ENCODE measurements at regions not wholly inside any gene's neighbourhood (a gene's known extent, or its start where the extent isn't known, plus 50 kb on each side); places are given as distances from the start of the nearest gene placed in this dataset.
A peak's percentile ranks its signal among the peaks of the same experiment; 100 is the strongest.

DNA sequence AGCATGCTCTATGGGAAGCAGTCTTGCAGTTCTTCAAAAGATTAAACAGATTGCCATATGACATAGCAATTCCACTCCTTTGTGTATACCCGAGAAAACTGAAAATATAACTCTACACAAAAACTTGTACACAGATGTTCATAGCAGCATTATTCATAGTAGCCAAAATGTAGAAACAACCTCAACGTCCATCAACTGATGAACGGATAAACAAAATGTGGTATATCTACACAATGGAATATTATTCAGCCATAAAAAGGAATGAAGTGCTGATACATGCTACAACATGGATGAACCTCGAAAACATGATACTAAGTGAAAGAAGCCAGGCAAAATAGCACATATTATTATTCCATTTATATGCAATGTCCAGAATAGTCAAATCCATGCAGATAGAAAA is 221.2 kb upstream of the PSMD7 start:
- DNase-seq (no peak), ATAC-seq (ENCODE audit: insufficient read depth, low FRiP score) (no peak)
- peaks cover 0 to 5% (median 1%) of the 10 kb centered on the region in 4 donors for H3K9me3 ChIP-seq (ENCODE audit: control insufficient read depth in 4 of 4, insufficient read depth in 3 of 4, low read length in 3 of 4)
- WGBS, 2 donors: 87 to 93% methylated on average over 4 of the region's 4 CpGs
- H3K36me3 ChIP-seq (ENCODE audit: control insufficient read depth in 4 of 4, insufficient read depth in 4 of 4, low read length in 4 of 4): no peaks in the 10 kb centered on the region
- H3K4me3 ChIP-seq: no peak overlapping the region
- TF ChIP-seq, protein P1, sequence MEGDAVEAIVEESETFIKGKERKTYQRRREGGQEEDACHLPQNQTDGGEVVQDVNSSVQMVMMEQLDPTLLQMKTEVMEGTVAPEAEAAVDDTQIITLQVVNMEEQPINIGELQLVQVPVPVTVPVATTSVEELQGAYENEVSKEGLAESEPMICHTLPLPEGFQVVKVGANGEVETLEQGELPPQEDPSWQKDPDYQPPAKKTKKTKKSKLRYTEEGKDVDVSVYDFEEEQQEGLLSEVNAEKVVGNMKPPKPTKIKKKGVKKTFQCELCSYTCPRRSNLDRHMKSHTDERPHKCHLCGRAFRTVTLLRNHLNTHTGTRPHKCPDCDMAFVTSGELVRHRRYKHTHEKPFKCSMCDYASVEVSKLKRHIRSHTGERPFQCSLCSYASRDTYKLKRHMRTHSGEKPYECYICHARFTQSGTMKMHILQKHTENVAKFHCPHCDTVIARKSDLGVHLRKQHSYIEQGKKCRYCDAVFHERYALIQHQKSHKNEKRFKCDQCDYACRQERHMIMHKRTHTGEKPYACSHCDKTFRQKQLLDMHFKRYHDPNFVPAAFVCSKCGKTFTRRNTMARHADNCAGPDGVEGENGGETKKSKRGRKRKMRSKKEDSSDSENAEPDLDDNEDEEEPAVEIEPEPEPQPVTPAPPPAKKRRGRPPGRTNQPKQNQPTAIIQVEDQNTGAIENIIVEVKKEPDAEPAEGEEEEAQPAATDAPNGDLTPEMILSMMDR (IDR thresholded peaks at IDR 0.05; ENCODE audit: control extremely low read depth, extremely low read depth): no peak
- H3K9ac ChIP-seq (ENCODE audit: insufficient read depth in 1 of 2, low read length in 2 of 2): no peak overlapping the region
- no peaks in the 10 kb centered on the region for H3K27me3 ChIP-seq (ENCODE audit: control insufficient read depth in 3 of 3, insufficient read depth in 3 of 3, low read length in 2 of 3)
- no peaks in the 10 kb centered on the region for H3K4me1 ChIP-seq (ENCODE audit: control insufficient read depth in 5 of 5, insufficient read depth in 5 of 5, low read length in 5 of 5)
- no peak overlapping the region for H3K27ac ChIP-seq (ENCODE audit: low read depth in 1 of 2, low read length in 1 of 2)

DNA sequence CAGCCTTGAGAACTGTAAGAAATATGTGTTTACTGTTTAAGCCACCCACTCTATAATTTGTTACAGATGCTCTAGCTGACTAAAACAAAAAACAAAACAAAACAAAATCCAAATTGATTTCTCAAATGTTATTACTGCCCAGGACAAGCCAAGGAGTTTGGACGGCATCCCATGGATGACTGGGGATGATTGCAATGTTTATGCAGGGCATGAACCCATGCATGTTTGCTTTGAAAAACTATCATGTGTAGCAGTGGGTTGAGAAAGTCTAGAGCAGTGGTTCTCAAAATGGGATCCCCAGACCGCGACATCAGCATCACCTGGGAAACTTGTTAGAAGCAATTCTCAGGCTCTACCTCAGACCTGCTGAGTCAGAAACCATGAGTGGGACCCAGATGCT is 223.2 kb upstream of the PSMD7 start:
- Histone ChIP-seq H3K4me1 (ENCODE audit: control insufficient read depth in 5 of 5, insufficient read depth in 5 of 5, low read length in 5 of 5) (no peaks in the 10 kb centered on the region), H3K27ac (ENCODE audit: low read depth in 1 of 2, low read length in 1 of 2) (no peak overlapping the region), H3K9ac (ENCODE audit: insufficient read depth in 1 of 2, low read length in 2 of 2) (no peak overlapping the region), H3K27me3 (ENCODE audit: control insufficient read depth in 3 of 3, insufficient read depth in 3 of 3, low read length in 2 of 3) (no peaks in the 10 kb centered on the region), H3K9me3 (ENCODE audit: control insufficient read depth in 4 of 4, insufficient read depth in 3 of 4, low read length in 3 of 4) (peaks cover 0 to 5% (median 1%) of the 10 kb centered on the region in 4 donors), H3K36me3 (ENCODE audit: control insufficient read depth in 4 of 4, insufficient read depth in 4 of 4, low read length in 4 of 4) (no peaks in the 10 kb centered on the region), H3K4me3 (no peak overlapping the region)
- 89 to 91% methylated on average over 3 of the region's 3 CpGs for WGBS, 2 donors
- TF ChIP-seq, protein P1 (IDR thresholded peaks at IDR 0.05; ENCODE audit: control extremely low read depth, extremely low read depth): no peak
- peak; percentile 25 to 43 (median 25) for DNase-seq
- ATAC-seq (ENCODE audit: insufficient read depth, low FRiP score): no peak

DNA sequence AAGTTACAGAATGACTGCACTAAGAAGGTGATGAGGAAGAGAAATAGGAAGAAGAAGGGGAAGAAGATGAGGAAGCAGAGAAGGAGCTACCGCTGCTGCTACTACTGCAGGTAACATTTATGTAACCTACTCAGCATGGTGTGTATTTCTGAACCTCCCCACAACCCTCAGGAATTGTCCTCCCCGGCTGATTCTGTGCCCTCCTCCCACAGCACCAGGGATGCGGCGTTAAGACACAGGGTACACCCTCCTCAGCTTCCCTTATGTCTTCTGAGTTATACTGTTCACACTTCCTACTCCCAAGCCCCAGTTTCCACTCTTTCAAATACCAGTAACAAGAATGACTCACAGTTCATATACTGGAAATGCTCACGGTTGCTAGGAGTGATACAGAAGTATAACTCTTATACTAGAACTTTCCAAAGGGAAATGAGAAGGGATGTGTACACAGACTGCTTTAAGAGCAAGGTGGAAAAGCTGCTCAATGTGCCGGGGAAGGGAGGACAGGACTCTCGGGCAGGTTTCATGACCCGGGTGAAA is 224.5 kb upstream of the PSMD7 start:
- Histone ChIP-seq H3K4me3 (no peak overlapping the region), H3K27me3 (ENCODE audit: control insufficient read depth in 3 of 3, insufficient read depth in 3 of 3, low read length in 2 of 3) (no peaks in the 10 kb centered on the region), H3K9ac (ENCODE audit: insufficient read depth in 1 of 2, low read length in 2 of 2) (no peak overlapping the region), H3K27ac (ENCODE audit: low read depth in 1 of 2, low read length in 1 of 2) (no peak overlapping the region), H3K9me3 (ENCODE audit: control insufficient read depth in 4 of 4, insufficient read depth in 3 of 4, low read length in 3 of 4) (peaks cover 0 to 5% (median 1%) of the 10 kb centered on the region in 4 donors), H3K36me3 (ENCODE audit: control insufficient read depth in 4 of 4, insufficient read depth in 4 of 4, low read length in 4 of 4) (no peaks in the 10 kb centered on the region), H3K4me1 (ENCODE audit: control insufficient read depth in 5 of 5, insufficient read depth in 5 of 5, low read length in 5 of 5) (peaks cover 0 to 2% (median 0%) of the 10 kb centered on the region in 5 donors)
- 68 to 80% methylated on average over 8 of the region's 8 CpGs for WGBS, 2 donors
- ATAC-seq (ENCODE audit: insufficient read depth, low FRiP score): no peak
- DNase-seq: no peak
- TF ChIP-seq, protein P1 (IDR thresholded peaks at IDR 0.05; ENCODE audit: control extremely low read depth, extremely low read depth): no peak

DNA sequence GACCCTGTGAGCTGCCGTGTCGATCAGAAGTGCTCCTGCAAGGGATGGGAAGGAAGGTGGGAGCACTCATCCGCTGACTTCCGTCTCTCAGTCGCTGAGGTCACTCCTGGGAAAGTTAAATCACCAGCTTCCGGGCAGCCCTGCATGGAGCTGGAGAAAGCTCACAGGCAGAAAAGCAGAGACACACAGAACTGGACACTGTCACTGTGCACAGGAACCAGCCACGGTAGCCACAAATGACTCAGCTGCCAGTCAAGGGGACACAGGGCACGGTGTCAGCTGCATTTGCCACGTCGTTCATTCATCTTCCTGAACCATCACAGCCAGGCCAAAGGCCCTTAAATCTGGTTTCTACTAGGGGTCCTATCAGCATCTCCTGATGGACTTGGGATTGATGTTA is 226.4 kb upstream of the PSMD7 start:
- WGBS, 2 donors: 63 to 75% methylated on average over 10 of the region's 10 CpGs
- H3K27me3 ChIP-seq (ENCODE audit: control insufficient read depth in 3 of 3, insufficient read depth in 3 of 3, low read length in 2 of 3): no peaks in the 10 kb centered on the region
- DNase-seq (no peak), ATAC-seq (ENCODE audit: insufficient read depth, low FRiP score) (no peak)
- H3K4me3 ChIP-seq: no peak overlapping the region
- peaks cover 0 to 20% (median 6%) of the 10 kb centered on the region in 5 donors for H3K4me1 ChIP-seq (ENCODE audit: control insufficient read depth in 5 of 5, insufficient read depth in 5 of 5, low read length in 5 of 5)
- H3K9ac ChIP-seq (ENCODE audit: insufficient read depth in 1 of 2, low read length in 2 of 2): no peak overlapping the region
- H3K36me3 ChIP-seq (ENCODE audit: control insufficient read depth in 4 of 4, insufficient read depth in 4 of 4, low read length in 4 of 4): no peaks in the 10 kb centered on the region
- H3K27ac ChIP-seq (ENCODE audit: low read depth in 1 of 2, low read length in 1 of 2): no peak overlapping the region
- peaks cover 0 to 2% (median under 1%) of the 10 kb centered on the region in 4 donors for H3K9me3 ChIP-seq (ENCODE audit: control insufficient read depth in 4 of 4, insufficient read depth in 3 of 4, low read length in 3 of 4)
- TF ChIP-seq, protein P1 (IDR thresholded peaks at IDR 0.05; ENCODE audit: control extremely low read depth, extremely low read depth): no peak

Data from lung (tissue), 11 donors.